OCI-LY7 (cell line): ENCODE measurements at regions not wholly inside any gene's neighbourhood (a gene's known extent, or its start where the extent isn't known, plus 50 kb on each side); places are given as distances from the start of the nearest gene placed in this dataset.

Experiments
- BruUV-seq: library from RNA; stranded (reverse); fragments of 400-500 nt; replicated peaks from 2 replicates; lab custom pipeline; 2021; lab: Mats Ljungman, UMichigan
- CTCF ChIA-PET: fragments of 300-600 bp; sonication (Branson Sonifier 250); formaldehyde crosslinking; loops from one replicate; lab custom pipeline; 2022; ENCODE audit warnings: antibody characterized with exemption; ENCODE audit not compliant: unreplicated experiment; lab: Charles Lee
- POLR2A ChIA-PET: fragments of 300-600 bp; sonication (Branson Sonifier 250); formaldehyde crosslinking; loops from one replicate; lab custom pipeline; 2022; ENCODE audit warnings: antibody characterized with exemption; lab: Charles Lee
- DNase-seq: peaks from one replicate; pipeline ENCODE4 v3.0.0-alpha.2; 2015; ENCODE audit warnings: low spot score
- H2AFZ ChIP-seq: fragments of 200-600 bp; sonication (generic), shearing (Covaris generic); 2 replicates; pipeline ENCODE4 v1.6.1; 2014; ENCODE audit warnings: mild to moderate bottlenecking, antibody characterized with exemption, low read length, moderate library complexity
- H3K27ac ChIP-seq: fragments of 200-600 bp; sonication (generic); 2 replicates; pipeline ENCODE4 v1.5.1; 2014; ENCODE audit warnings: mixed run types, low read depth, mild to moderate bottlenecking, moderate library complexity, low read length, inconsistent platforms; ENCODE audit not compliant: poor library complexity, severe bottlenecking
- H3K36me3 ChIP-seq: fragments of 200-600 bp; sonication (generic); 2 replicates; pipeline ENCODE4 v1.6.1; 2014; ENCODE audit warnings: mild to moderate bottlenecking, antibody characterized with exemption, low read length, moderate library complexity, mixed read lengths; ENCODE audit not compliant: insufficient read depth
- H3K4me1 ChIP-seq: fragments of 200-600 bp; sonication (generic); 2 replicates; pipeline ENCODE4 v1.5.1; 2014; ENCODE audit warnings: mild to moderate bottlenecking, low read length; ENCODE audit not compliant: insufficient read depth, poor library complexity, severe bottlenecking
- H3K4me2 ChIP-seq: fragments of 200-600 bp; sonication (generic); 2 replicates; pipeline ENCODE4 v1.6.1; 2014; ENCODE audit warnings: mild to moderate bottlenecking, low read length
- H3K4me3 ChIP-seq: fragments of 200-600 bp; sonication (generic); 2 replicates; pipeline ENCODE4 v1.5.1; 2014; ENCODE audit warnings: mild to moderate bottlenecking, low read depth, low read length; ENCODE audit not compliant: poor library complexity, severe bottlenecking
- H3K79me2 ChIP-seq: fragments of 200-600 bp; sonication (generic); 2 replicates; pipeline ENCODE4 v1.6.1; 2016; ENCODE audit warnings: low read depth, mild to moderate bottlenecking, low read length, moderate library complexity, mixed read lengths; ENCODE audit not compliant: insufficient read depth
- H3K9me2 ChIP-seq: fragments of 200-600 bp; sonication (generic); 2 replicates; pipeline ENCODE4 v1.6.1; 2016; ENCODE audit warnings: mild to moderate bottlenecking, low read length, mixed read lengths; ENCODE audit not compliant: insufficient read depth
- H3K9me3 ChIP-seq: fragments of 200-600 bp; sonication (generic); 2 replicates; pipeline ENCODE4 v1.6.1; 2014; ENCODE audit warnings: mild to moderate bottlenecking, mixed run types, low read length, mixed read lengths
- H4K20me1 ChIP-seq: fragments of 200-600 bp; sonication (generic); 2 replicates; pipeline ENCODE4 v1.6.1; 2014; ENCODE audit warnings: mild to moderate bottlenecking, antibody characterized with exemption, low read length, moderate library complexity, mixed read lengths; ENCODE audit not compliant: insufficient read depth
- EZH2phosphoT487 ChIP-seq: fragments of 200-600 bp; sonication (generic); IDR thresholded peaks from 2 replicates; pipeline ENCODE4 v1.6.1; 2018; ENCODE audit warnings: low read depth, borderline replicate concordance, mild to moderate bottlenecking, mixed run types, antibody characterized with exemption, low read length, moderate library complexity, mixed read lengths
- intact Hi-C: fragments of 100-400 bp; cut with micrococcal nuclease; formaldehyde crosslinking; loops from one replicate; pipeline ENCODE4 v1.10.0; 2022; ENCODE audit not compliant: unreplicated experiment
- TF ChIP-seq, protein P1 (sequence below): fragments of 200-600 bp; sonication (generic); conservative IDR thresholded peaks from 2 replicates; pipeline ENCODE4 v1.5.1; 2014; ENCODE audit warnings: mild to moderate bottlenecking, antibody characterized with exemption, low read length, moderate library complexity, mixed read lengths

DNA sequence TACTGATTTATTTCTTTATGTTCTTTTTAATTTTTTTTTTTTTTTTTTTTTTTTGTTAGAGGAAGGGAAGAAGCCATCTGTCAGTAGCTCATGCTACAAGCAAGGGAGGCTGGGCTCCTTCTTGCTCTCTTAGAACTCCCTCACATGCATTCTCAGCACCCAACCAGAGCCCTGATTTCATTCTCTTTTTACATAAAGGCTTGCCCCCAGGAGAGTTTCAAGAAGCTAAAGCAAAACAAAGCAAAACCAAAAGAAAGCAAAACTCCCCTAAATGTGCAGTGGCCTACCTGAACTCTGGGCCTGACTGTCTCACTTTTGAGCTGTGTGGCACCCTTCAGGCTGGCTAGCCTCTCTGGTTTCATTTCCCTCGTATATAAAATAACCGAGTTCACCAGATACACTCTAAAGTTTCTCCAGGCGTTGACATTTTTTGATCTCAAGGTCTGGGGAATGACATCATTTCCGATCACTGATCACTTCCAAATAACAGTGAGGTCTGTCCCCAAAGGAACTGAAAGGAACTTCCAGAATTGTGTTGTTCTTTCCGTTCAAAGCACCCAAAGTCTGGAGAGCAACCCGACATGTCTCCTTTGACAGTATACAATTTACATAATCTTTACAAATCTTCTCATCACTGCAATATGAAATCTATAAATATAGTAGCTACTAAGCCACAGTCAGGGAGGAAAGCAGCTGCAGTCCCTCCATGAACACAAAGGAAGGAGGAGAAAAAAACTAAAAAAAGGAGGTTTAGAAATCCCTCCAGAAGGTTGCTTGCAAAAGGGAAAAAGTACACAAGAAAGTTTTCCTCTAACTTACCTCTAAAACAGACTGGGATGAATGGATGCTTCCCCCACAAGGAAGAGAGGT is 145.6 kb upstream of the NCK2 start:
- no peaks in the 10 kb centered on the region for H3K9me3 ChIP-seq
- H3K79me2 ChIP-seq, result no peaks in the 10 kb centered on the region
- no TSS peak for BruUV-seq
- no peak for DNase-seq
- ChIA-PET POLR2A (interaction anchor here (0.5 to 0.6 kb wide), 3 partner anchors 23 to 199 kb away, joined by 3 to 4 read pairs (median 4); no protein-coding TSS in a partner anchor), CTCF (no interaction called here)
- H2AFZ ChIP-seq, result no peak overlapping the region
- H3K9me2 ChIP-seq, result no peaks in the 10 kb centered on the region
- intact Hi-C loops, result no loop called here
- H3K27ac ChIP-seq, result no peak overlapping the region
- no peaks in the 10 kb centered on the region for H3K36me3 ChIP-seq
- no peaks in the 10 kb centered on the region for H4K20me1 ChIP-seq
- H3K4me2 ChIP-seq, result no peak overlapping the region
- TF ChIP-seq, protein P1, sequence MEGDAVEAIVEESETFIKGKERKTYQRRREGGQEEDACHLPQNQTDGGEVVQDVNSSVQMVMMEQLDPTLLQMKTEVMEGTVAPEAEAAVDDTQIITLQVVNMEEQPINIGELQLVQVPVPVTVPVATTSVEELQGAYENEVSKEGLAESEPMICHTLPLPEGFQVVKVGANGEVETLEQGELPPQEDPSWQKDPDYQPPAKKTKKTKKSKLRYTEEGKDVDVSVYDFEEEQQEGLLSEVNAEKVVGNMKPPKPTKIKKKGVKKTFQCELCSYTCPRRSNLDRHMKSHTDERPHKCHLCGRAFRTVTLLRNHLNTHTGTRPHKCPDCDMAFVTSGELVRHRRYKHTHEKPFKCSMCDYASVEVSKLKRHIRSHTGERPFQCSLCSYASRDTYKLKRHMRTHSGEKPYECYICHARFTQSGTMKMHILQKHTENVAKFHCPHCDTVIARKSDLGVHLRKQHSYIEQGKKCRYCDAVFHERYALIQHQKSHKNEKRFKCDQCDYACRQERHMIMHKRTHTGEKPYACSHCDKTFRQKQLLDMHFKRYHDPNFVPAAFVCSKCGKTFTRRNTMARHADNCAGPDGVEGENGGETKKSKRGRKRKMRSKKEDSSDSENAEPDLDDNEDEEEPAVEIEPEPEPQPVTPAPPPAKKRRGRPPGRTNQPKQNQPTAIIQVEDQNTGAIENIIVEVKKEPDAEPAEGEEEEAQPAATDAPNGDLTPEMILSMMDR, result no peak
- no peak for TF ChIP-seq EZH2phosphoT487
- H3K4me1 ChIP-seq, result no peaks in the 10 kb centered on the region
- H3K4me3 ChIP-seq, result no peak overlapping the region

DNA sequence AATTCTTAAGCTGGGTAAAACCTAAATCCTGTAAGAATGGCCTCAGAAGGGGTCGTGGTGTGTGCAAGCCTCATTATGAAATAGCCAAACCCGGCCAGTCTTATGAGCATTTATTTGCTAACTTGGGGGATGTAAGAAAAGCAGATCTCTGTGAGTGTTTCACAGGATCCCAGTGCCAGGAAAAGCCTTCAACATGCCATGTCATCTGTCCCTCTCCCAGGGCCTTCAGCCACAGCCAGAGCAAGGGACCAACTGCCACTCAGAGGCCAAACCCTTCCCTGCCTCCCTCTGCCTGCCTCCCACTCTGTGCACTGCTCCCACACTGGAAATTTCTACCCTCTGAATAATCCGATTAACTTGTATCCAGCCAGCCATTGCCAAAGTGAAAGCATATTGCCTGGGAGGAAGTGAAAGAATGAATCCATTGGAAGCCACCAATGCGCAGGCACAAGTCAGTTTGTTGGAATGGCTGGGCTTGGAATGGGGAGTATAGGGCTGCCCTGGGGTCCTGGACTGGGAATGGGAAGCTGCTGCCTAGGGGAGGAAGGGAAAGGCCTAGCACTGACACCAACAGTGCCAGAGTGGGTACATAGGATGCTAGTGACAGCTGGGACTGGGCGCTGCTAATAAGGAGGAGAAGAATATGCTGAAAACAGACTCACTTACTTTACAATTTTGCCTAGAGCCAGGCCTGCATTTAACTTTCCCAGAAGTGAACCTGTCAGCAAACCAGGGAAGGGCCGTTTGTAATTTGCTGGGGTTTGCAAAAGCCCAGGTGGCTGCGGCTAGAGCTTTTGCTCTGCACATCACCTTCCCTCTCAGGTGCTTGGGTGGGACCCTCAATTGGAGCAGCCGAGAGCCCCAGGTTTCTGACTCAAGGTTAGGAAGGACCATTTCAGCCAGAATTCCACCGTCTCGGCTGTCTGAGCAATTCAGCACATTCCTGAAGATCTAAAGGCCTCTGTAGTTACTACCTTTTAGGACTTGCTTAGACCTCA is 146.6 kb upstream of the NCK2 start:
- DNase-seq, result no peak
- Histone ChIP-seq H3K79me2 (no peaks in the 10 kb centered on the region), H3K36me3 (no peaks in the 10 kb centered on the region), H3K4me1 (no peaks in the 10 kb centered on the region), H3K4me2 (no peak overlapping the region), H2AFZ (no peak overlapping the region), H3K4me3 (no peak overlapping the region), H3K9me2 (no peaks in the 10 kb centered on the region), H4K20me1 (no peaks in the 10 kb centered on the region), H3K9me3 (no peaks in the 10 kb centered on the region), H3K27ac (no peak overlapping the region)
- CTCF ChIA-PET, result no interaction called here
- POLR2A ChIA-PET, result interaction anchor here (0.6 kb wide), 1 partner anchor 200 kb away, joined by 3 read pairs; no protein-coding TSS in a partner anchor
- BruUV-seq, result no TSS peak
- intact Hi-C loops, result no loop called here
- no peak for TF ChIP-seq EZH2phosphoT487
- TF ChIP-seq, protein P1, result no peak
